Activated naive CD4-positive, alpha-beta T cell treated with anti-CD3 and anti-CD28 coated beads, Interleukin-2, amount 50 U/mL, for 72 hours (primary cell): ENCODE measurements at regions not wholly inside any gene's neighbourhood (a gene's known extent, or its start where the extent isn't known, plus 50 kb on each side); places are given as distances from the start of the nearest gene placed in this dataset.

Experiments used
- ATAC-seq, 2 donors: fragments of 150-1000 bp; cut with Tn5 transposase; 2 replicates each; pipeline ENCODE4 v1.10.0; 2021; ENCODE audit warnings: mild to moderate bottlenecking in 2 of 2, moderate library complexity in 2 of 2
- DNase-seq, 2 donors: peaks; one replicate each; pipeline ENCODE4 v3.0.0; 2021 to 2022; ENCODE audit warnings: low spot score in 2 of 2
- H3K27ac Mint-ChIP-seq, 2 donors: one replicate each; pipeline ENCODE4 v1.8.0; 2022; ENCODE audit warnings: mild to moderate bottlenecking in 2 of 2, mixed read lengths in 2 of 2
- H3K36me3 Mint-ChIP-seq, 2 donors: one replicate each; pipeline ENCODE4 v1.8.0; 2022; ENCODE audit warnings: mixed read lengths in 2 of 2
- H3K9me3 Mint-ChIP-seq, 2 donors: one replicate each; pipeline ENCODE4 v1.8.0; 2022; ENCODE audit warnings: mixed read lengths in 2 of 2

GRCh38 chr2:145160855-145161254 is 640.9 kb upstream of the ZEB2 start:
- Mint-ChIP-seq H3K9me3 (peaks cover 0 to 6% of the 10 kb centered on the region in 2 donors), H3K36me3 (no peaks in the 10 kb centered on the region), H3K27ac (no peak overlapping the region)
- ATAC-seq (no peak), DNase-seq (no peak)

- ATAC-seq (no peak), DNase-seq (no peak)
- Mint-ChIP-seq H3K36me3 (no peaks in the 10 kb centered on the region), H3K27ac (no peak overlapping the region), H3K9me3 (peaks cover 0 to 15% of the 10 kb centered on the region in 2 donors)
These were observed 639.8 kb upstream of the ZEB2 start for GRCh38 chr2:145159676-145160075.

GRCh38 chr2:145157741-145158591 is 638.0 kb upstream of the ZEB2 start:
- no peak for DNase-seq
- H3K36me3 Mint-ChIP-seq, result no peaks in the 10 kb centered on the region
- no peak for ATAC-seq
- H3K9me3 Mint-ChIP-seq, result peaks cover 7 to 19% of the 10 kb centered on the region in 2 donors
- no peak overlapping the region for H3K27ac Mint-ChIP-seq

GRCh38 chr2:145157036-145157675 is 637.2 kb upstream of the ZEB2 start:
- ATAC-seq (no peak), DNase-seq (no peak)
- Mint-ChIP-seq H3K9me3 (peaks cover 7 to 19% of the 10 kb centered on the region in 2 donors), H3K36me3 (no peaks in the 10 kb centered on the region), H3K27ac (no peak overlapping the region)

- no peak for DNase-seq
- ATAC-seq, result no peak
- Mint-ChIP-seq H3K27ac (no peak overlapping the region), H3K36me3 (peaks cover 0 to 4% of the 10 kb centered on the region in 2 donors), H3K9me3 (peaks cover 11 to 18% of the 10 kb centered on the region in 2 donors)
These were observed 636.3 kb upstream of the ZEB2 start for GRCh38 chr2:145156199-145156598.

- Mint-ChIP-seq H3K9me3 (peaks cover 11 to 20% of the 10 kb centered on the region in 2 donors), H3K36me3 (peaks cover 0 to 4% of the 10 kb centered on the region in 2 donors), H3K27ac (no peak overlapping the region)
- ATAC-seq (no peak), DNase-seq (no peak)
These were observed 635.3 kb upstream of the ZEB2 start for GRCh38 chr2:145155196-145155595.

GRCh38 chr2:145154731-145155130 is 634.8 kb upstream of the ZEB2 start:
- H3K27ac Mint-ChIP-seq, result no peak overlapping the region
- H3K9me3 Mint-ChIP-seq, result peaks cover 11 to 20% of the 10 kb centered on the region in 2 donors
- ATAC-seq, result no peak
- no peak for DNase-seq
- peaks cover 0 to 4% of the 10 kb centered on the region in 2 donors for H3K36me3 Mint-ChIP-seq

- peaks cover 5 to 6% of the 10 kb centered on the region in 2 donors for H3K9me3 Mint-ChIP-seq
- no peak for ATAC-seq
- H3K36me3 Mint-ChIP-seq, result peaks cover 0 to 4% of the 10 kb centered on the region in 2 donors
- no peak overlapping the region for H3K27ac Mint-ChIP-seq
- no peak for DNase-seq
These were observed 626.8 kb upstream of the ZEB2 start for GRCh38 chr2:145146691-145147090.

- no peak overlapping the region for H3K27ac Mint-ChIP-seq
- ATAC-seq (no peak), DNase-seq (no peak)
- H3K9me3 Mint-ChIP-seq, result peaks cover 0 to 5% of the 10 kb centered on the region in 2 donors
- H3K36me3 Mint-ChIP-seq, result no peaks in the 10 kb centered on the region
These were observed 624.3 kb upstream of the ZEB2 start for GRCh38 chr2:145144131-145144728.

- Mint-ChIP-seq H3K9me3 (peaks cover 0 to 5% of the 10 kb centered on the region in 2 donors), H3K36me3 (no peaks in the 10 kb centered on the region), H3K27ac (no peak overlapping the region)
- DNase-seq (no peak), ATAC-seq (no peak)
These were observed 622.1 kb upstream of the ZEB2 start for GRCh38 chr2:145141981-145142380.

- ATAC-seq (no peak), DNase-seq (no peak)
- H3K36me3 Mint-ChIP-seq, result no peaks in the 10 kb centered on the region
- H3K9me3 Mint-ChIP-seq, result peaks cover 0 to 5% of the 10 kb centered on the region in 2 donors
- H3K27ac Mint-ChIP-seq, result no peak overlapping the region
These were observed 620.7 kb upstream of the ZEB2 start for GRCh38 chr2:145140658-145141057.

GRCh38 chr2:145138626-145139025 is 618.7 kb upstream of the ZEB2 start:
- ATAC-seq, result no peak
- DNase-seq, result no peak
- H3K9me3 Mint-ChIP-seq, result peaks cover 0 to 5% of the 10 kb centered on the region in 2 donors
- no peaks in the 10 kb centered on the region for H3K36me3 Mint-ChIP-seq
- H3K27ac Mint-ChIP-seq, result no peak overlapping the region

GRCh38 chr2:145137901-145138300 is 618.0 kb upstream of the ZEB2 start:
- Mint-ChIP-seq H3K36me3 (no peaks in the 10 kb centered on the region), H3K9me3 (peaks cover 0 to 5% of the 10 kb centered on the region in 2 donors), H3K27ac (no peak overlapping the region)
- ATAC-seq (no peak), DNase-seq (no peak)

- no peaks in the 10 kb centered on the region for H3K36me3 Mint-ChIP-seq
- ATAC-seq, result no peak
- no peak for DNase-seq
- H3K9me3 Mint-ChIP-seq, result peaks cover 0 to 5% of the 10 kb centered on the region in 2 donors
- no peak overlapping the region for H3K27ac Mint-ChIP-seq
These were observed 617.3 kb upstream of the ZEB2 start for GRCh38 chr2:145137211-145137610.

- ATAC-seq (no peak), DNase-seq (no peak)
- no peaks in the 10 kb centered on the region for H3K36me3 Mint-ChIP-seq
- peaks cover 0 to 5% of the 10 kb centered on the region in 2 donors for H3K9me3 Mint-ChIP-seq
- no peak overlapping the region for H3K27ac Mint-ChIP-seq
These were observed 616.8 kb upstream of the ZEB2 start for GRCh38 chr2:145136702-145137101.

- no peak overlapping the region for H3K27ac Mint-ChIP-seq
- ATAC-seq (no peak), DNase-seq (no peak)
- peaks cover 0 to 5% of the 10 kb centered on the region in 2 donors for H3K9me3 Mint-ChIP-seq
- no peaks in the 10 kb centered on the region for H3K36me3 Mint-ChIP-seq
These were observed 606.2 kb upstream of the ZEB2 start for GRCh38 chr2:145126146-145126545.

- H3K9me3 Mint-ChIP-seq, result peaks cover under 1 to 9% of the 10 kb centered on the region in 2 donors
- H3K27ac Mint-ChIP-seq, result no peak overlapping the region
- no peak for ATAC-seq
- no peak for DNase-seq
- no peaks in the 10 kb centered on the region for H3K36me3 Mint-ChIP-seq
These were observed 604.2 kb upstream of the ZEB2 start for GRCh38 chr2:145124085-145124484.
